Ovary (tissue), 7 donors: ENCODE measurements at regions not wholly inside any gene's neighbourhood (a gene's known extent, or its start where the extent isn't known, plus 50 kb on each side); places are given as distances from the start of the nearest gene placed in this dataset.
"Not testable (repeated sequence)": the region's sequence is repeated elsewhere in the genome, so short reads cannot be mapped to it uniquely, and the experiment has no call there.

Experiments used
- DNase-seq, 5 donors: peaks; one replicate each; pipeline ENCODE4 v3.0.0-alpha.2; 2019 to 2020
- H3K27ac ChIP-seq, 2 donors: fragments of 200-600 bp; one replicate each; pipeline versions ENCODE4 v1.5.1 to v1.8.0; 2019 to 2022
- H3K27me3 ChIP-seq: fragments of 200-600 bp; one replicate; pipeline ENCODE4 v1.8.0; 2022
- H3K36me3 ChIP-seq: fragments of 200-600 bp; sonication (generic); one replicate; pipeline ENCODE4 v1.5.1; 2019
- H3K4me1 ChIP-seq: one replicate; pipeline ENCODE4 v1.8.1; 2013; ENCODE audit warnings: mild to moderate bottlenecking, moderate library complexity; ENCODE audit not compliant: insufficient read depth
- H3K4me3 ChIP-seq: fragments of 200-600 bp; sonication (generic); one replicate; pipeline ENCODE4 v1.5.1; 2017
- H3K9me3 ChIP-seq, 2 donors: fragments of 200-600 bp in 1 of 2; sonication (generic) in 1 of 2; one replicate each; pipeline versions ENCODE4 v1.5.1 to v1.8.1; 2013 to 2019; ENCODE audit warnings: mild to moderate bottlenecking in 1 of 2, moderate library complexity in 1 of 2
- EP300 ChIP-seq: sonication (generic); formaldehyde crosslinking; IDR thresholded peaks from one replicate; pipeline ENCODE4 v1.6.1; 2017; ENCODE audit warnings: antibody characterized with exemption
- POLR2A ChIP-seq: fragments of 450-650 bp; IDR thresholded peaks from one replicate; pipeline ENCODE4 v1.6.1; 2017; ENCODE audit warnings: antibody characterized with exemption, mild to moderate bottlenecking, moderate library complexity
- WGBS, 3 donors: extraction: QIAGEN DNeasy Blood & Tissue Kit in 1 of 3; methylation state at CpG; one replicate each; pipeline versions ENCODE4 v1.1.5 to v1.1.7; 2013 to 2017; 5-methylcytosine and 5-hydroxymethylcytosine counted together
- intact Hi-C, 4 donors: fragments of 100-400 bp; cut with DNase I; formaldehyde crosslinking; loops; one replicate each; pipeline versions ENCODE4 v1.11.0 to v1.15.1; 2022 to 2023
- TF ChIP-seq, protein P1 (sequence below), 3 donors: fragments of 450-650 bp in 2 of 3; fragments of 200-600 bp in 1 of 3; IDR thresholded peaks; one replicate each; pipeline versions ENCODE4 v1.5.1 to v1.8.0; 2016 to 2022; ENCODE audit warnings: antibody characterized with exemption in 3 of 3, mild to moderate bottlenecking in 1 of 3
- donor health status: DM: no; HTN: no; CAD: no; lungs with moderate emphysema.
- donor health status: DM: no; HTN: no; CAD: no.
- donor health status: Bipolar disorder and iron deficiency.
- donor health status: DM: no; HTN: no; CAD: no.
- donor health status: DM: yes; HTN: yes; CAD: no.

DNA sequence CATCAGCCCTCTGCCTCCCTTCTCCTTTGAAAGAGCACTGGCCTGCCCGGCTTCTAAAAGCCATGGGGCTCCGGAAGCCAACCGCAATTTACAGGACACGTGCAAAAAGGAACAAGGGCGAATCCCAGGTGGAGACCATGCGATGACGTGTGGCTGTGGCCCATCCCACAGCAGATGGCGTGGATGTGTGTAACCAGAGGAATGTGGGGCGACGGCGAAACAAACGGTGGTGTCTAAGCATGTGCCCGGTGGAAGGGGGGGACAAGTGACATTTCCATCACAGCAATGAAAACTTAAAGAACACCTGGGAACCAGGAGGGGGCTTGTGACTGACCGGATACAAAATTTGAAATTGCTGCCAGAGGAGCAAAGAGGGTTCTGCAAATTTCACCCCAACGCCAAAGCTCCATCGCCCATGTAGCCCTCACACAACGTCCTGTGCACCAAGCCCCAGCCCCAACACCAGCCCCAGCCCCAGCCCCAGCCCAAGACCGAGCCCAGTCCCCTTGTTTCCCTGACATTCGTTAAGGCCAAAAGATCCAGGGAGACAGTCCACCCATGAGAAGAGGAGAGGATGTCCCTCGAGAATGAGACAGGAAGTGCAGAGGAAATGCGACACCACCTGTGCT is 159.7 kb upstream of the ZNF337 start:
- TF ChIP-seq, protein P1, sequence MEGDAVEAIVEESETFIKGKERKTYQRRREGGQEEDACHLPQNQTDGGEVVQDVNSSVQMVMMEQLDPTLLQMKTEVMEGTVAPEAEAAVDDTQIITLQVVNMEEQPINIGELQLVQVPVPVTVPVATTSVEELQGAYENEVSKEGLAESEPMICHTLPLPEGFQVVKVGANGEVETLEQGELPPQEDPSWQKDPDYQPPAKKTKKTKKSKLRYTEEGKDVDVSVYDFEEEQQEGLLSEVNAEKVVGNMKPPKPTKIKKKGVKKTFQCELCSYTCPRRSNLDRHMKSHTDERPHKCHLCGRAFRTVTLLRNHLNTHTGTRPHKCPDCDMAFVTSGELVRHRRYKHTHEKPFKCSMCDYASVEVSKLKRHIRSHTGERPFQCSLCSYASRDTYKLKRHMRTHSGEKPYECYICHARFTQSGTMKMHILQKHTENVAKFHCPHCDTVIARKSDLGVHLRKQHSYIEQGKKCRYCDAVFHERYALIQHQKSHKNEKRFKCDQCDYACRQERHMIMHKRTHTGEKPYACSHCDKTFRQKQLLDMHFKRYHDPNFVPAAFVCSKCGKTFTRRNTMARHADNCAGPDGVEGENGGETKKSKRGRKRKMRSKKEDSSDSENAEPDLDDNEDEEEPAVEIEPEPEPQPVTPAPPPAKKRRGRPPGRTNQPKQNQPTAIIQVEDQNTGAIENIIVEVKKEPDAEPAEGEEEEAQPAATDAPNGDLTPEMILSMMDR (IDR thresholded peaks at IDR 0.05) = no peak
- TF ChIP-seq EP300 (no peak), POLR2A (no peak)
- Histone ChIP-seq H3K4me1 (peaks cover 2% of the 10 kb centered on the region), H3K9me3 (no peaks in the 10 kb centered on the region), H3K27me3 (no peaks in the 10 kb centered on the region), H3K4me3 (no peak overlapping the region), H3K36me3 (no peaks in the 10 kb centered on the region), H3K27ac (no peak overlapping the region)
- 93 to 96% (median 94%) methylated on average over 21 of the region's 21 CpGs for WGBS, 3 donors
- intact Hi-C loops = no loop called here
- DNase-seq = no peak

DNA sequence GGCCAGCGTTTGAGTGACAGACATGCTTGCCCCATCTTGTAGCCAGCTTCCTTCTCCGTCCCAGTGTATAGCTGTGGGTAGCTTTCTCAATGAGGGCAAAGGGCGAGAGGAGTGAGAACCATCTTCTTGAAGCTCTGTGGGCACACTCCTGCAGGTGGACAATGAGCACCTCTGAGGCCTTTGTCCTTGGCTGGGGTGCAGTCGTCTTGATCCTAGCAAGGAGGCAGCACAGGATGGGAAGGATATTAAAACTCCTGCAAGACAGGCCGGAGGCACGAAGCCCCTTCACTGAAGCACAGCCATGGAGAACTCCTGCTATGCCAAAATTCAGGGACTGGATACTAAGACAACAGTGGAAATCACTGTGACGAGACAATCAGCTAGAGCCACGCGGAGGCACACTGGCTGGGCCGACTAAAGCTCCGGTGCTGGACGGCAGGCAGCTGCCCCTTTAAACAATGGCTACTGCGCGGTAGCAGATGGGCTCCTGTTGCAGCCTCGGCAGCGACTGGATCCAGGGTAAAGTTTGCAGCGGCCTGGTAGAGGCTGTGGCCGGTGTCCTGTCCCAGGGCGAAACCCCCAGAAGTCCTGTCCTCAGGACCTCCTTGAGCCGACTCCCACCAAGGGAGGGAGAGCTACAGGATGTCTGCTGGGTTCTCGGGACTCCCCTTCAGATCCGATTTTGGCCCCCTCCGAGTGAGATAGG is 159.0 kb upstream of the ZNF337 start:
- H3K27ac ChIP-seq, H3K4me3 ChIP-seq, H3K9me3 ChIP-seq, H3K36me3 ChIP-seq, H3K27me3 ChIP-seq, H3K4me1 ChIP-seq, intact Hi-C loops, DNase-seq: not testable (repeated sequence)
- 92 to 96% (median 95%) methylated on average over 23 of the region's 23 CpGs for WGBS, 3 donors

DNA sequence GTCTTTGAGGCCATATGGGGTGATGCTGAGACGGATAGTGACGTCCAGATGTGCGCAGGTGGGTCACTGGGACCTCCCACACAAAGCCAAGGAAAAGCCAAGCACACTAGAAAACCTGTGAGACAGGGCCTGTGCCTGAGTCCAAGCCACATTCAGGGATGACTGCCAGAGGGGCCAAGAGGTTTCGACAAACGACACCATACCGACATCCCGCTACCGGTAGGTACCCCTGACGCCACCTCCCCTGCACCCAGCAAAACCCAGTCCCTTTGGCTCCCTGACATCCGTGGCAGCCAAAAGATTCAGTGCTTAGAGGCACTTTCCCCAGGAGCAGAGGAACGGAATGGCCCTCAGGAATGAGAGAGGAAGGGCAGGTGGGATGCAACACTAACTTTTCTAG is 158.0 kb upstream of the ZNF337 start:
- H3K4me3 ChIP-seq, intact Hi-C loops, DNase-seq, H3K9me3 ChIP-seq, H3K27ac ChIP-seq, H3K4me1 ChIP-seq, H3K27me3 ChIP-seq, H3K36me3 ChIP-seq: not testable (repeated sequence)
- 82 to 92% (median 89%) methylated on average over 11 of the region's 11 CpGs for WGBS, 3 donors

DNA sequence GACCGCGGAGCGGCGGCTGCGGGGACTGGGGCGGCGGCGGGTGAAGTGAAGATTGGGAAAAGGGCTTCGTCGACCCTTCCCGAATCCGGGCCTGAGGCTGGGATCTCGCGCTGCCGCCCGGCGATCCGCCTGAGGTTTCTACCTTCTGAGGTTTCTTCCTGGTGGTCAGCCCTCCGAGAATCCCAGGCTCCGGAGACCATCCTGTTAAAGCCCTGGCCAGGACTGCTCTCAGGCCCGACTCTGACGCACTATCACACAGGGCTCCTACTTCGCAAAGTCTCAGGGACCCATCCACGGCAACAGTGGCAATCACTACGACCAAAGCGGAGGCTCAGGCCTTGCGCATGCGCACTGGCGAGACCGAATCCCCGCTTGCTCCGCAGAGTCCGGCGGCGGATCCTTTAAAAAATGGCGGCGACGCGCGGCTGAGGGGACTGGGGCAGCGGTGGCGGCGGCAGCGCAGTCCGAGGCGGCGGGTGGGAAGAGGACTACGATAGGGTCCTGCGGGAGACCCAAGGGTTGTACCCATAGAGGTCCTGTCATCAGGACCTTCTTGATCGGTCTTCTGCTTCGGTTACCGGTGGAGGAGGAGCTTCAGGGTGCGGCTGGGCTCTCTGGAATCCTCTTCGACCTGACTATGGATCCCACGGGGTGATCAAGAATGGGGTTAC is 157.2 kb upstream of the ZNF337 start:
- H3K4me1 ChIP-seq, intact Hi-C loops, H3K9me3 ChIP-seq, H3K36me3 ChIP-seq, H3K27me3 ChIP-seq: not testable (repeated sequence)
- 1 to 11% (median 2%) methylated on average over 42 to 55 of the region's 55 CpGs for WGBS, 3 donors
- Histone ChIP-seq H3K27ac (peak overlapping the region; percentile 53 to 64), H3K4me3 (peak overlapping the region; percentile 66)
- DNase-seq = peak; percentile 86 to 92 (median 90)
- peak; percentile 6 for TF ChIP-seq POLR2A

DNA sequence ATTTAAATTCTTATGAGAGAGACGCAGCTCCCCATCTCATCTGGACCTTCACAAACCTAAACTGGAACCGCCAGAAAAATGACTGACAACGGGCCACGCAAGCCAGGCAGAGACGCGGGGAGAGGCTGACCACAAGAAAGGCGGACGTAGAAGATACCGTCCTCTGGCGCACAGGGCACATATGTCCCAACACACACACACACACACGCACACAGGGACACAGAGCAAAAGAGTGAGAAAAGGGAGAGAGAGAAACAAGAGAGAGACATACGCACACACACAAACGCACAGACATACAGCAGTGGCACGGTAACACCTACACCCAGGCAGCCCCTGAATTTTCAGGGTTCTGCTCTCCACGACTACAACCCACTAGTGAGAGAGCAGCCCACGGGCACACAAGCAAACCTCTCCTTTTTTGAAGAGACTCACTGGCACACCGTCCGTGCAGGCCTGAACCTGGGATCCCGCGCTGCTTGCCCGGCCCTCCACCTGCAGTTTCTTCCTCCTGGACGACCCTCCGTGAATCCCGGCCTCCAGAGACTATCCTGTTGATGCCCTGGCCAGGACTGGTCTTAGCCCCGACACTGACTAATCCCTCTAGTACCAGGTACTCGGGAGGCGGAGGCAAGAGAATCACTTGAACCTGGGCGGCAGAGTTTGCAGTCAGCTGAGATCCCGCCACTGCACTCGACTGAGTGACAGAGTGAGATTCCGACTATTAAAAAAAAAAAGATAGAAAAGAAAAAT is 156.5 kb upstream of the ZNF337 start:
- H3K27me3 ChIP-seq, H3K9me3 ChIP-seq, H3K4me1 ChIP-seq, DNase-seq, H3K36me3 ChIP-seq, intact Hi-C loops: not testable (repeated sequence)
- Histone ChIP-seq H3K4me3 (peak overlapping the region; percentile 66), H3K27ac (peak overlapping the region in 1 of 2 donors; percentile 53)
- WGBS, 3 donors = 24 to 47% (median 39%) methylated on average over 31 of the region's 31 CpGs

DNA sequence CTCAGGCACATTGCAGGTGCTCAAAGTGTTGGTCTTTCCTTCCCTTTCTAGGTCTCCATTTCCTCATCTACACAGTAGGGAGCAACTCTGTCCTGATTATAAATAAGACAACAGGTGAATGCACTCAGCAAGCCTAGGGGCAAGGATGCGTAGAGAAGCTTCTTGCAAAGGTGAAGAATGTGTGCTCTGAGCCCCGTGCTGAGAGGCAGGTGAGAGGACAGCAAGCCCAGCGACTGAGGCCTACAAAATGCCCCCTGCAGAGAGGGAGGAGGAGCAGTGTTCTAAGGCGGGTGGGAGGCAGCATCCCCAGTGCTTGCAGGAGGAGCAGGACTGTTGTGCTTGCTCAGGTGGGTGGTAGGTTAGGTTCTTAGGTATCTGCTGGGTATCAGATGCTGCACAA is 153.5 kb upstream of the ZNF337 start:
- H3K4me1 ChIP-seq, H3K36me3 ChIP-seq, H3K27ac ChIP-seq, DNase-seq, H3K9me3 ChIP-seq, H3K4me3 ChIP-seq, H3K27me3 ChIP-seq, intact Hi-C loops: not testable (repeated sequence)
- WGBS, 3 donors = 74 to 85% (median 81%) methylated on average over 4 of the region's 4 CpGs
